Testis (tissue), 2 donors: ENCODE measurements at regions not wholly inside any gene's neighbourhood (a gene's known extent, or its start where the extent isn't known, plus 50 kb on each side); places are given as distances from the start of the nearest gene placed in this dataset.

ENCODE experiments used
- DNase-seq: peaks from one replicate; pipeline ENCODE4 v3.0.0-alpha.2; 2019
- H3K27ac ChIP-seq, 2 donors: fragments of 200-600 bp; sonication (generic); one replicate each; pipeline ENCODE4 v1.5.1; 2019
- H3K27me3 ChIP-seq: fragments of 200-600 bp; sonication (generic); one replicate; pipeline ENCODE4 v1.5.1; 2019
- H3K36me3 ChIP-seq: fragments of 200-600 bp; sonication (generic); one replicate; pipeline ENCODE4 v1.5.1; 2017; ENCODE audit warnings: low read depth; ENCODE audit errors: missing control alignments
- H3K4me1 ChIP-seq: fragments of 200-600 bp; sonication (generic); one replicate; pipeline ENCODE4 v1.5.1; 2019
- H3K4me3 ChIP-seq, 2 donors: fragments of 200-600 bp; sonication (generic); one replicate each; pipeline ENCODE4 v1.5.1; 2017 to 2019
- H3K9me3 ChIP-seq: fragments of 200-600 bp; sonication (generic); one replicate; pipeline ENCODE4 v1.5.1; 2017
- POLR2A ChIP-seq: fragments of 450-650 bp; IDR thresholded peaks from one replicate; pipeline ENCODE4 v1.6.1; 2017; ENCODE audit warnings: antibody characterized with exemption, mild to moderate bottlenecking, moderate library complexity
- WGBS, 2 donors: methylation state at CpG; one replicate each; pipeline ENCODE4 v1.1.5; 2018; 5-methylcytosine and 5-hydroxymethylcytosine counted together
- intact Hi-C: fragments of 100-400 bp; cut with DNase I; formaldehyde crosslinking; loops from one replicate; pipeline ENCODE4 v1.15.1; 2023; ENCODE audit warnings: low total_unique reads
- TF ChIP-seq, protein P1 (sequence below), 3 experiments: fragments of 450-650 bp in 2 of 3; fragments of 200-600 bp in 1 of 3; sonication (generic) in 1 of 3; IDR thresholded peaks; one replicate each; pipeline ENCODE4 v1.5.1; 2016 to 2019; ENCODE audit warnings: antibody characterized with exemption in 3 of 3, mild to moderate bottlenecking in 2 of 3, moderate library complexity in 1 of 3

DNA sequence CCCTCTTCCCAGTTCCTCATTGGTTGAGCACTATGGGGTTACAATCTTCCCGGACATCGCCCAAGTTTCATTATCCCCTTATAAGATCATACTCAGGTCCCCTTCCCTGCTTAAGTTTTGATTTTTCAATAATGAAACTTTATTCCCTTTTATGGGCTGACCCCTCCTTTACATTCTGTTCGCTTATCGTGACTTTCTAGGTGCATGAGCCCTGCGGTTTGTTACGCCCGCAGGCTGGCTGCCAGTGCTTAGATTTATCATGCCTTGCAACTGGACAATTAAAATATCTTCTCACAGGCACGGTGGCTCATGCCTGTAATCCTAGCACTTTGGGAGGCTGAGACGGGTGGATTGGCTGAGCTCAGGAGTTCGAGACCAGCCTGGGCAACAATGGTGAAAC, 127.9 kb upstream of the FER start:
- Histone ChIP-seq H3K36me3 (no peaks in the 10 kb centered on the region), H3K27ac (no peak overlapping the region), H3K27me3 (no peaks in the 10 kb centered on the region), H3K9me3 (no peaks in the 10 kb centered on the region), H3K4me3 (no peak overlapping the region), H3K4me1 (no peaks in the 10 kb centered on the region)
- no peak for DNase-seq
- intact Hi-C loops, result no loop called here
- 47 to 66% methylated on average over 8 to 10 of the region's 10 CpGs for WGBS, 2 donors
- TF ChIP-seq POLR2A, result no peak
- TF ChIP-seq, protein P1, sequence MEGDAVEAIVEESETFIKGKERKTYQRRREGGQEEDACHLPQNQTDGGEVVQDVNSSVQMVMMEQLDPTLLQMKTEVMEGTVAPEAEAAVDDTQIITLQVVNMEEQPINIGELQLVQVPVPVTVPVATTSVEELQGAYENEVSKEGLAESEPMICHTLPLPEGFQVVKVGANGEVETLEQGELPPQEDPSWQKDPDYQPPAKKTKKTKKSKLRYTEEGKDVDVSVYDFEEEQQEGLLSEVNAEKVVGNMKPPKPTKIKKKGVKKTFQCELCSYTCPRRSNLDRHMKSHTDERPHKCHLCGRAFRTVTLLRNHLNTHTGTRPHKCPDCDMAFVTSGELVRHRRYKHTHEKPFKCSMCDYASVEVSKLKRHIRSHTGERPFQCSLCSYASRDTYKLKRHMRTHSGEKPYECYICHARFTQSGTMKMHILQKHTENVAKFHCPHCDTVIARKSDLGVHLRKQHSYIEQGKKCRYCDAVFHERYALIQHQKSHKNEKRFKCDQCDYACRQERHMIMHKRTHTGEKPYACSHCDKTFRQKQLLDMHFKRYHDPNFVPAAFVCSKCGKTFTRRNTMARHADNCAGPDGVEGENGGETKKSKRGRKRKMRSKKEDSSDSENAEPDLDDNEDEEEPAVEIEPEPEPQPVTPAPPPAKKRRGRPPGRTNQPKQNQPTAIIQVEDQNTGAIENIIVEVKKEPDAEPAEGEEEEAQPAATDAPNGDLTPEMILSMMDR (IDR thresholded peaks at IDR 0.05), result no peak

GRCh38 chr5:108617467-108618435, 129.9 kb upstream of the FER start:
- Histone ChIP-seq H3K27me3 (no peaks in the 10 kb centered on the region), H3K4me1 (no peaks in the 10 kb centered on the region), H3K9me3 (no peaks in the 10 kb centered on the region), H3K27ac (no peak overlapping the region), H3K4me3 (no peak overlapping the region), H3K36me3 (no peaks in the 10 kb centered on the region)
- intact Hi-C loops, result no loop called here
- DNase-seq, result no peak
- no peak for TF ChIP-seq POLR2A
- TF ChIP-seq, protein P1 (IDR thresholded peaks at IDR 0.05), result no peak
- 83 to 85% methylated on average over 8 of the region's 8 CpGs for WGBS, 2 donors

DNA sequence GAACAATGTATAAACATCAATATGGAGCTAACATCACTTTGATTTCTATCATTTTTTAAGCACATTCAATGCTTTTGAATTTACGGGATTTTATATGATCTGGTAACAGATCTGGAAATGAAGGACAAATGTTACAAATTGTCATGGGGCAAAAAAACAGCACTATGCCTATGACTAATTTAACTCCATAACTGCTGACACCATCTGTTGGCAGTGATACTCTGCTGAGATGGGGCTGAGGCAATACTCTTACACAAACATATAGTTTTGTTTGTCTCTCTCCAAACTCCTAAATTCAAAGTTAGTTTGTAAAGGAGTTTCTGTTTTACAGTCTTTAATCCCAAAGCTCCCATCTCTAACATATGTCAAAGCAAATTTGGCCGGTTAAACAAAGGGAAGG, 132.5 kb upstream of the FER start:
- intact Hi-C loops, result no loop called here
- TF ChIP-seq, protein P1 (IDR thresholded peaks at IDR 0.05), result no peak
- no peak for TF ChIP-seq POLR2A
- no peak for DNase-seq
- Histone ChIP-seq H3K4me3 (no peak overlapping the region), H3K9me3 (no peaks in the 10 kb centered on the region), H3K4me1 (no peaks in the 10 kb centered on the region), H3K36me3 (no peaks in the 10 kb centered on the region), H3K27me3 (no peaks in the 10 kb centered on the region), H3K27ac (no peak overlapping the region)
- WGBS, 2 donors, result 82% methylated on average over 2 of the region's 2 CpGs

DNA sequence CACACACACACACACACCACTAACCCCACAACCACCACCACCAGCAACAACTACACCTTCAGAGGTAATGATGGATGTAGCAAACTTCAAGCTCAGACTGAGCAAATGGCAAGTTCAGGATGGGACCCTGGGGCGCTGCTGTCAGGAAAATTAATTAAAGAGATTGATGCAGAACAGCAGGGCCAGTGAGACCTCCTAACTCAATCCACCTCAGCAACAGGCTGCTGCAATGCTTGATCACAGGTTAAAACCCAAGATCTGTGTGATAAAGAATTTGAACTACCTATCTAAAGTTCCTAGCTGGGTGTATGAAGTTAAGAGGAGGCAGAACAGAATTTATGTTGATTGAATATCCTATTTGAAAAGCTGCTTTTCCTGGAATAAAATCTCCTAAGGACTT, 140.3 kb upstream of the FER start:
- no peaks in the 10 kb centered on the region for H3K36me3 ChIP-seq
- H3K9me3 ChIP-seq, result no peaks in the 10 kb centered on the region
- DNase-seq, result no peak
- H3K27ac ChIP-seq, result no peak overlapping the region
- TF ChIP-seq, protein P1 (IDR thresholded peaks at IDR 0.05), result no peak
- no peak for TF ChIP-seq POLR2A
- intact Hi-C loops, result no loop called here
- WGBS, 2 donors, result 92% methylated on average over 1 of the region's 1 CpG
- no peaks in the 10 kb centered on the region for H3K4me1 ChIP-seq
- H3K27me3 ChIP-seq, result no peaks in the 10 kb centered on the region
- H3K4me3 ChIP-seq, result no peak overlapping the region

- H3K4me3 ChIP-seq, result no peak overlapping the region
- no peaks in the 10 kb centered on the region for H3K4me1 ChIP-seq
- H3K36me3 ChIP-seq, result no peaks in the 10 kb centered on the region
- intact Hi-C loops, result no loop called here
- no peaks in the 10 kb centered on the region for H3K9me3 ChIP-seq
- DNase-seq, result no peak
- TF ChIP-seq, protein P1 (IDR thresholded peaks at IDR 0.05), result no peak
- TF ChIP-seq POLR2A, result no peak
- no peaks in the 10 kb centered on the region for H3K27me3 ChIP-seq
- H3K27ac ChIP-seq, result no peak overlapping the region
These were observed 141.5 kb upstream of the FER start for GRCh38 chr5:108606185-108606584.
